ENCODE measurements at regions not wholly inside any gene's neighbourhood (a gene's known extent, or its start where the extent isn't known, plus 50 kb on each side); places are given as distances from the start of the nearest gene placed in this dataset.

- Mint-ChIP-seq H3K36me3 (ENCODE audit: low read depth) (no peaks in the 10 kb centered on the region), H3K27ac (no peak overlapping the region), H3K4me1 (ENCODE audit: low read depth) (peaks cover 37% of the 10 kb centered on the region), H3K4me3 (no peak overlapping the region), H3K27me3 (ENCODE audit: insufficient read depth) (no peaks in the 10 kb centered on the region; the same call in 1 of the 2 replicates), H3K9me3 (no peaks in the 10 kb centered on the region)
- DNase-seq: no peak
- TF ChIP-seq CTCF (IDR thresholded peaks at IDR 0.05): no peak
Observed at GRCh38 chr1:234900595-234900994, 228.0 kb downstream of the TOMM20 start.

GRCh38 chr1:234899730-234900072 lies 228.9 kb downstream of the TOMM20 start:
- no peak for TF ChIP-seq CTCF (IDR thresholded peaks at IDR 0.05)
- Mint-ChIP-seq H3K36me3 (ENCODE audit: low read depth) (no peaks in the 10 kb centered on the region), H3K27ac (peak overlapping the region; percentile 65; the same call in 1 of the 2 replicates), H3K4me3 (no peak overlapping the region), H3K9me3 (no peaks in the 10 kb centered on the region), H3K4me1 (ENCODE audit: low read depth) (peaks cover 37% of the 10 kb centered on the region), H3K27me3 (ENCODE audit: insufficient read depth) (no peaks in the 10 kb centered on the region; the same call in 1 of the 2 replicates)
- no peak for DNase-seq

- Mint-ChIP-seq H3K27me3 (ENCODE audit: insufficient read depth) (no peaks in the 10 kb centered on the region; the same call in 1 of the 2 replicates), H3K27ac (peak overlapping the region; percentile 65), H3K36me3 (ENCODE audit: low read depth) (no peaks in the 10 kb centered on the region), H3K9me3 (no peaks in the 10 kb centered on the region), H3K4me3 (peak overlapping the region; percentile 15; the same call in 1 of the 2 replicates), H3K4me1 (ENCODE audit: low read depth) (peaks cover 42% of the 10 kb centered on the region)
- TF ChIP-seq CTCF (IDR thresholded peaks at IDR 0.05): no peak
- DNase-seq: peak; percentile 60
Observed at GRCh38 chr1:234899041-234899729, 229.5 kb downstream of the TOMM20 start.

GRCh38 chr1:234898455-234899033 lies 230.1 kb downstream of the TOMM20 start:
- Mint-ChIP-seq H3K36me3 (ENCODE audit: low read depth) (no peaks in the 10 kb centered on the region), H3K9me3 (no peaks in the 10 kb centered on the region), H3K27ac (peak overlapping the region; percentile 65), H3K27me3 (ENCODE audit: insufficient read depth) (no peaks in the 10 kb centered on the region; the same call in 1 of the 2 replicates), H3K4me1 (ENCODE audit: low read depth) (peaks cover 49% of the 10 kb centered on the region), H3K4me3 (no peak overlapping the region)
- TF ChIP-seq CTCF (IDR thresholded peaks at IDR 0.05): no peak
- no peak for DNase-seq

GRCh38 chr1:234897754-234898454 lies 230.7 kb downstream of the TOMM20 start:
- H3K4me1 Mint-ChIP-seq (ENCODE audit: low read depth): peaks cover 55% of the 10 kb centered on the region
- TF ChIP-seq CTCF (IDR thresholded peaks at IDR 0.05): no peak
- H3K27ac Mint-ChIP-seq: no peak overlapping the region
- no peaks in the 10 kb centered on the region for H3K36me3 Mint-ChIP-seq (ENCODE audit: low read depth)
- no peak for DNase-seq
- H3K27me3 Mint-ChIP-seq (ENCODE audit: insufficient read depth): no peaks in the 10 kb centered on the region; the same call in 1 of the 2 replicates
- no peaks in the 10 kb centered on the region for H3K9me3 Mint-ChIP-seq
- no peak overlapping the region for H3K4me3 Mint-ChIP-seq
